Ishikawa (cell line): ENCODE measurements at regions not wholly inside any gene's neighbourhood (a gene's known extent, or its start where the extent isn't known, plus 50 kb on each side); places are given as distances from the start of the nearest gene placed in this dataset.

Experiments used
- CEBPB ChIP-seq: IDR thresholded peaks from 2 replicates; pipeline ENCODE4 v1.6.1; 2012
- CREB1 ChIP-seq: IDR thresholded peaks from 2 replicates; pipeline ENCODE4 v1.6.1; 2012; ENCODE audit warnings: low read depth
- EGR1 ChIP-seq: IDR thresholded peaks from 2 replicates; pipeline ENCODE4 v1.6.1; 2012
- EP300 ChIP-seq: IDR thresholded peaks from 2 replicates; pipeline ENCODE4 v1.6.1; 2012; ENCODE audit warnings: borderline replicate concordance
- FOXM1 ChIP-seq: IDR thresholded peaks from 2 replicates; pipeline ENCODE4 v1.6.1; 2012; ENCODE audit warnings: low read depth, borderline replicate concordance
- MAX ChIP-seq: IDR thresholded peaks from 2 replicates; pipeline ENCODE4 v1.6.1; 2012
- NFIC ChIP-seq: IDR thresholded peaks from 2 replicates; pipeline ENCODE4 v1.6.1; 2012
- RAD21 ChIP-seq: IDR thresholded peaks from 2 replicates; pipeline ENCODE4 v1.6.1; 2012; ENCODE audit warnings: low read depth
- REST ChIP-seq: IDR thresholded peaks from 2 replicates; pipeline ENCODE4 v1.6.1; 2012; ENCODE audit warnings: low read depth, mild to moderate bottlenecking
- TAF1 ChIP-seq: IDR thresholded peaks from 2 replicates; pipeline ENCODE4 v1.6.1; 2012; ENCODE audit warnings: low read depth, mild to moderate bottlenecking
- TCF12 ChIP-seq: IDR thresholded peaks from 2 replicates; pipeline ENCODE4 v1.6.1; 2012; ENCODE audit warnings: low read depth
- TEAD4 ChIP-seq: IDR thresholded peaks from 2 replicates; pipeline ENCODE4 v1.6.1; 2012
- USF1 ChIP-seq: IDR thresholded peaks from 2 replicates; pipeline ENCODE4 v1.6.1; 2012
- YY1 ChIP-seq: IDR thresholded peaks from 2 replicates; pipeline ENCODE4 v1.6.1; 2012; ENCODE audit warnings: low read depth
- ZBTB7A ChIP-seq: IDR thresholded peaks from 2 replicates; pipeline ENCODE4 v1.6.1; 2012; ENCODE audit warnings: low read depth

GRCh38 chr5:25448190-25448621 lies 803.4 kb upstream of the CDH10 start:
- TF ChIP-seq TAF1: no peak
- TF ChIP-seq RAD21: no peak
- no peak for TF ChIP-seq ZBTB7A
- TF ChIP-seq USF1: no peak
- no peak for TF ChIP-seq TEAD4
- TF ChIP-seq REST: no peak
- no peak for TF ChIP-seq EGR1
- TF ChIP-seq CREB1: no peak
- TF ChIP-seq YY1: no peak
- no peak for TF ChIP-seq NFIC
- no peak for TF ChIP-seq MAX

- TF ChIP-seq MAX (no peak), RAD21 (no peak)
Observed at GRCh38 chr5:25444697-25445096, 799.9 kb upstream of the CDH10 start.

GRCh38 chr5:25441810-25442209 lies 797.0 kb upstream of the CDH10 start:
- TF ChIP-seq CREB1: no peak
- TF ChIP-seq USF1: no peak
- no peak for TF ChIP-seq MAX
- TF ChIP-seq ZBTB7A: no peak
- no peak for TF ChIP-seq TEAD4
- TF ChIP-seq TCF12: no peak
- TF ChIP-seq CEBPB: no peak
- TF ChIP-seq REST: no peak
- no peak for TF ChIP-seq NFIC
- TF ChIP-seq FOXM1: no peak
- TF ChIP-seq YY1: no peak

GRCh38 chr5:25439025-25439424 lies 794.2 kb upstream of the CDH10 start:
- TF ChIP-seq EP300 (no peak), YY1 (no peak), MAX (no peak), TAF1 (no peak), RAD21 (no peak), USF1 (no peak), CREB1 (no peak), ZBTB7A (no peak), EGR1 (no peak), NFIC (no peak), REST (no peak), CEBPB (no peak), TEAD4 (no peak), FOXM1 (no peak), TCF12 (no peak)
